ENCODE measurements at regions not wholly inside any gene's neighbourhood (a gene's known extent, or its start where the extent isn't known, plus 50 kb on each side); places are given as distances from the start of the nearest gene placed in this dataset.

- no peak for TF ChIP-seq POLR2A (IDR thresholded peaks at IDR 0.05)
- TF ChIP-seq CTCF (IDR thresholded peaks at IDR 0.05), result no peak
- ATAC-seq, result no peak
Observed at GRCh38 chr3:163971861-163972260, 1106.4 kb downstream of the SI start.

DNA sequence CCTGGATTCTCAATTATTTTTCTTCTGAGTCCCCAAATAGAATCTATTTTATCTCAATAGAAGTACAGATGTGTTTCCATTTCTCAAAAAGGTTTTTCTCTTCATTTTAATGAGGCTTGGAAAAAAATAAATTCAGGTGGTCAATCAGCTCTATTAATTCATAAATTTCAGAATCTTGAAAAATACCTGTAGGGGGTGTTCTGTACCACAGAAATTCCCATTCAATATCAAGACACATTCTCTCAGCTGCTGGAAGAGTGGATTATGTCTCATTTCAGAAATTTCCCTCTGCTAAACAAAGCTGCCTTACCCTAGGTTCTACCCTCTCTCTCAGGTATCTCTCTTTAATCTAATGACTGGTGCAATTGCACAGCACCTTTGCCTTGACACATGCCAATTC, 1121.2 kb downstream of the SI start:
- intact Hi-C loops (cut with DNase I), result no loop called here
- TF ChIP-seq POLR2A (IDR thresholded peaks at IDR 0.05) (no peak), CTCF (IDR thresholded peaks at IDR 0.05) (no peak)
- DNase-seq, result no peak

More at GRCh38 chr3:163971861-163972260, 1106.4 kb downstream of the SI start:
- H3K4me3 ChIP-seq, result no peak overlapping the region
- no peaks in the 10 kb centered on the region for H3K9me3 ChIP-seq
- intact Hi-C loops (cut with DNase I), result no loop called here
- H3K36me3 ChIP-seq, result no peaks in the 10 kb centered on the region
- no peak for DNase-seq
- H3K4me1 ChIP-seq, result no peaks in the 10 kb centered on the region
- H3K27ac ChIP-seq, result no peak overlapping the region
- no peaks in the 10 kb centered on the region for H3K27me3 ChIP-seq

DNA sequence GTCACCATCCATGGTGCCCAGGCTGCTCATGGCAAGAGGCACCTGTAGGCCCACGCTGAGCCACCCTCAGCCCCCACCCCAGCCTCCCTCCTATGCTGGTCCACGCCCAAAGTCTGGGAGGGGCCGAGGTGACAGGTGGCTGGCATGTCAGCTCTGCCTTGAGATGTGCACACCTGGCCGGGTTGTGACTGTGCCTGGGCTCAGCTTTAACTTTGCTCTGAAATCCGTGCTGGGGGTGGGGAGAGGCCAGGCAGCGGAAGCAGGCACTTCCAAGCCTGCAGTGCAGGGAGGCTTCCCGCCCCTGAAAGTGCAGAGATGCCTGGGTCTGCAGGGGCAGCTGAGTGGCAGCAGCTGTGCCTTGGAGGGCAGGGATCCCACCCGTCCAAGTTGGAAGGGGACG, 1124.8 kb downstream of the SI start:
- Histone ChIP-seq H3K4me3 (no peak overlapping the region), H3K4me1 (no peaks in the 10 kb centered on the region), H3K9me3 (no peaks in the 10 kb centered on the region), H3K36me3 (no peaks in the 10 kb centered on the region), H3K27me3 (no peaks in the 10 kb centered on the region), H3K27ac (no peak overlapping the region)
- ATAC-seq (peak in 1 of 4 donors; percentile 33), DNase-seq (no peak)
- no peak for TF ChIP-seq POLR2A (IDR thresholded peaks at IDR 0.05)
- TF ChIP-seq CTCF (IDR thresholded peaks at IDR 0.05), result no peak
- WGBS (ENCODE audit: insufficient coverage, low coverage, low lambda C conversion rate, missing lambda C conversion rate), result 0% methylated on average over 1 of the region's 9 CpGs
- intact Hi-C loops (cut with DNase I), result no loop called here

More for the DNA sequence above, 1121.2 kb downstream of the SI start:
- Histone ChIP-seq H3K36me3 (no peaks in the 10 kb centered on the region), H3K4me1 (no peaks in the 10 kb centered on the region), H3K4me3 (no peak overlapping the region), H3K27me3 (no peaks in the 10 kb centered on the region), H3K27ac (no peak overlapping the region), H3K9me3 (no peaks in the 10 kb centered on the region)
- ATAC-seq, result no peak

DNA sequence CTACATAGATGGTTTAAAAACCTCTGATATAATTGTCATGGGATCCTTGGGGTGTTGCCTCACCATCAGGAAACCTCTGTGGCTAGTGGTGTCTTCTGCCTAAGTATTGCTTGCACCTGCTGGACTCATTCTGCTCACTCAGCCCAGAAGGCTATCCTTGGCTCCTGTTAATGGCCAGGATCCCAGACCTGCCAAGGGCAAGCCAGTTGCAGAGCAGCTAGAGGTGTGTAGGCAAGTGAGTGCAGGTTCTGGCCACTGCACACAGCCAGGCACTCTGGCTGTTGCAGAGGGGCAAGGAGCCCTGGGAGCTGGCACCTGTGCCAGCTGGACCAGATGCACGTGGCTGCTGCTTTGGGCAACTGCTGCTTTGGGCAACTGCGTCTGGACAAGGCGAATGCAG, 1125.8 kb downstream of the SI start:
- no peaks in the 10 kb centered on the region for H3K27me3 ChIP-seq
- no peak for DNase-seq
- WGBS (ENCODE audit: insufficient coverage, low coverage, low lambda C conversion rate, missing lambda C conversion rate), result no CpG with 5 or more reads among the region's 3 CpGs
- H3K27ac ChIP-seq, result no peak overlapping the region
- intact Hi-C loops (cut with DNase I), result no loop called here
- no peaks in the 10 kb centered on the region for H3K36me3 ChIP-seq
- H3K4me1 ChIP-seq, result no peaks in the 10 kb centered on the region
- H3K4me3 ChIP-seq, result no peak overlapping the region
- no peaks in the 10 kb centered on the region for H3K9me3 ChIP-seq
- ATAC-seq, result no peak
- no peak for TF ChIP-seq POLR2A (IDR thresholded peaks at IDR 0.05)
- TF ChIP-seq CTCF (IDR thresholded peaks at IDR 0.05), result no peak

DNA sequence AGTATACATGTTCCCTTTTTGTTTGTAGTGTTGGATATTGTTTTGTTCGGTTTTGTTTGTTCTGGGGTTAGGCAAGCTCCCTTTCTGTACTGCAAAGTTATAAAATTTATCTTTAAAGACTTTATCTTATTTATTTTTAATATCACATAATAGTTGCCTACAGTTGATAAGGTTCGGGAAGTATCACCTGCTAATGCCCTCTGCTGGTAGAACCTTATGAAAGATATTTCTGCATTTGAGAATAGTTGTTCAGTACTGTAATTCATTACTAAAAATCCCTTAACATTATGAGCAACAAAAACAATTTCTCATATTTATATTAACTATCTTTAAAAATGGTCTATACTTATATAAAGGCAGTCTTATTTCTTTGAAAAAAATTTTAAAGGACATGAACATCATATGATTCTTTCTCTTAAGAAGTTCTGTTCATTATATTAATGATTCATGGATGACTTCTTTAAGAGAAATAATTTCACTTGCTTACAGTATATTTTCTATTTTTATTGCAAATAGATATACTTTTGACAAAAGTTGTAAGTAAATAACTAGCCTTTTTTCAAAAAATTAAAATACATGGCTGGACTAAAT, 1126.8 kb downstream of the SI start:
- DNase-seq, result no peak
- TF ChIP-seq POLR2A (IDR thresholded peaks at IDR 0.05) (no peak), CTCF (IDR thresholded peaks at IDR 0.05) (peak; percentile 25 to 41 (median 37))
- WGBS (ENCODE audit: insufficient coverage, low coverage, low lambda C conversion rate, missing lambda C conversion rate), result 12% methylated on average over 2 of the region's 2 CpGs

More for the DNA sequence above, 1126.8 kb downstream of the SI start:
- Histone ChIP-seq H3K9me3 (no peaks in the 10 kb centered on the region), H3K27ac (no peak overlapping the region), H3K27me3 (no peaks in the 10 kb centered on the region), H3K36me3 (no peaks in the 10 kb centered on the region), H3K4me1 (no peaks in the 10 kb centered on the region), H3K4me3 (no peak overlapping the region)
- intact Hi-C loops (cut with DNase I), result no loop called here
- no peak for ATAC-seq
